Panc1 (cell line): ENCODE measurements at regions not wholly inside any gene's neighbourhood (a gene's known extent, or its start where the extent isn't known, plus 50 kb on each side); places are given as distances from the start of the nearest gene placed in this dataset.

ENCODE experiments used
- ATAC-seq: fragments of 200-7000 bp; cut with Tn5 transposase; 2 replicates; pipeline ENCODE4 v1.9.1; 2020; ENCODE audit warnings: mild to moderate bottlenecking, moderate library complexity
- BruUV-seq: library from RNA; stranded (reverse); fragments of 400-500 nt; replicated peaks from 2 replicates; lab custom pipeline; 2021; lab: Mats Ljungman, UMichigan
- CTCF ChIA-PET: fragments of 300-600 bp; sonication (Branson Sonifier 250); formaldehyde crosslinking; loops from one replicate; lab custom pipeline; 2022; ENCODE audit warnings: antibody characterized with exemption; lab: Charles Lee
- POLR2A ChIA-PET: fragments of 300-600 bp; sonication (Branson Sonifier 250); formaldehyde crosslinking; loops from one replicate; lab custom pipeline; 2022; ENCODE audit warnings: antibody characterized with exemption; lab: Charles Lee
- DNase-seq: peaks from one replicate; pipeline ENCODE4 v3.0.0-alpha.2; 2010; ENCODE audit warnings: low read depth, low spot score
- H3K27ac ChIP-seq: 2 replicates; pipeline ENCODE4 v1.5.1; 2011; ENCODE audit warnings: mild to moderate bottlenecking, low read length, inconsistent platforms
- H3K27me3 ChIP-seq: fragments of 200-500 bp; sonication (Bioruptor generic); 2 replicates; pipeline ENCODE4 v1.6.0; 2014; ENCODE audit warnings: low read length, inconsistent platforms; ENCODE audit not compliant: control insufficient read depth, insufficient read depth
- H3K36me3 ChIP-seq: fragments of 200-500 bp; sonication (Bioruptor generic); 2 replicates; pipeline ENCODE4 v1.5.1; 2014; ENCODE audit warnings: inconsistent platforms, mild to moderate bottlenecking, low read length, moderate library complexity; ENCODE audit not compliant: control insufficient read depth, insufficient read depth
- H3K4me1 ChIP-seq: 2 replicates; pipeline ENCODE4 v1.5.1; 2011; ENCODE audit warnings: inconsistent platforms, mild to moderate bottlenecking, low read length, moderate library complexity; ENCODE audit not compliant: control insufficient read depth, insufficient read depth
- H3K4me3 ChIP-seq, 2 experiments: 2 replicates each; pipeline ENCODE4 v1.5.1; 2011 to 2012; ENCODE audit warnings: low read depth in 2 of 2, low read length in 2 of 2, mild to moderate bottlenecking in 2 of 2, inconsistent platforms in 1 of 2, moderate library complexity in 1 of 2
- H3K9me3 ChIP-seq: fragments of 200-500 bp; sonication (Bioruptor generic); 2 replicates; pipeline ENCODE4 v1.5.1; 2014; ENCODE audit warnings: low read depth, mild to moderate bottlenecking, inconsistent platforms, low read length, moderate library complexity; ENCODE audit not compliant: control insufficient read depth, insufficient read depth
- POLR2AphosphoS5 ChIP-seq: IDR thresholded peaks from 2 replicates; pipeline ENCODE4 v1.6.1; 2012; ENCODE audit warnings: mild to moderate bottlenecking, low read depth, low read length, moderate library complexity
- SIN3A ChIP-seq: IDR thresholded peaks from 2 replicates; pipeline ENCODE4 v1.6.1; 2012; ENCODE audit warnings: low read depth, mild to moderate bottlenecking, low read length, moderate library complexity, borderline replicate concordance; ENCODE audit not compliant: insufficient read depth
- TCF7L2 ChIP-seq: IDR thresholded peaks from 2 replicates; pipeline ENCODE4 v1.6.1; 2011; ENCODE audit warnings: mild to moderate bottlenecking, low read depth, low read length, inconsistent platforms
- in situ Hi-C: cut with HindIII; loops from 2 replicates; pipeline ENCODE4 v1.10.0; 2016; ENCODE audit warnings: low sequenced_read_pairs, low pct_unique_long_range_greater_than_20kb
- intact Hi-C: fragments of 100-400 bp; cut with micrococcal nuclease; formaldehyde crosslinking; loops from one replicate; pipeline ENCODE4 v1.10.0; 2022; ENCODE audit not compliant: unreplicated experiment
- TF ChIP-seq, protein P1 (sequence below): fragments of 450-650 bp; IDR thresholded peaks from 2 replicates; pipeline ENCODE4 v1.5.1; 2017; ENCODE audit warnings: mild to moderate bottlenecking
- TF ChIP-seq, protein P2 (sequence below), 2 experiments: IDR thresholded peaks; 2 replicates each; pipeline ENCODE4 v1.6.1; 2011 to 2012; ENCODE audit warnings: low read depth in 2 of 2, control low read depth in 1 of 2, low read length in 1 of 2, mild to moderate bottlenecking in 1 of 2, moderate library complexity in 1 of 2; ENCODE audit not compliant: insufficient read depth in 1 of 2

DNA sequence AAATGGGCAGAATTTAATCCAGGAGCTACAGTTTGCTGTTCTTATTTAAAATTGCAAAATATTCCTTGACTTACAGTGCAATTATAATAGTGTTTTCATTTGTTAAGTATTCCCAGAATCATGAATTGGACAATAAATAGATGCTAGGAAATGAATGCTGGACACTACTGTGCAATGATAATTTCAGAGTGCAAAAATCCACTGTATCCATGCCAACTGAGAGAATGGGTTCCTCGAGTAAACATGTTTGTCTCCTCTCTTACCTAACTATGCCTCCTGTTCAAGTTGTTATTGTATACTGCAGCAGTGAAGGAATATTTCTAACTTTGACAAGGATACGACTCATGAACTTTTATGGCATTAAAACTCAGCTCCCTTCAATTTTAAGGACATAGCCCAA is 1396.3 kb downstream of the GATA3 start:
- ATAC-seq (no peak), DNase-seq (no peak)
- in situ Hi-C loops, result no loop called here
- intact Hi-C loops, result no loop called here
- Histone ChIP-seq H3K36me3 (no peaks in the 10 kb centered on the region), H3K9me3 (no peaks in the 10 kb centered on the region), H3K4me3 (no peak overlapping the region), H3K4me1 (no peaks in the 10 kb centered on the region), H3K27ac (no peak overlapping the region), H3K27me3 (no peaks in the 10 kb centered on the region)
- BruUV-seq, result no TSS peak
- CTCF ChIA-PET, result no interaction called here
- POLR2A ChIA-PET, result no interaction called here
- TF ChIP-seq POLR2AphosphoS5 (no peak), SIN3A (no peak), TCF7L2 (no peak)
- TF ChIP-seq, protein P1, sequence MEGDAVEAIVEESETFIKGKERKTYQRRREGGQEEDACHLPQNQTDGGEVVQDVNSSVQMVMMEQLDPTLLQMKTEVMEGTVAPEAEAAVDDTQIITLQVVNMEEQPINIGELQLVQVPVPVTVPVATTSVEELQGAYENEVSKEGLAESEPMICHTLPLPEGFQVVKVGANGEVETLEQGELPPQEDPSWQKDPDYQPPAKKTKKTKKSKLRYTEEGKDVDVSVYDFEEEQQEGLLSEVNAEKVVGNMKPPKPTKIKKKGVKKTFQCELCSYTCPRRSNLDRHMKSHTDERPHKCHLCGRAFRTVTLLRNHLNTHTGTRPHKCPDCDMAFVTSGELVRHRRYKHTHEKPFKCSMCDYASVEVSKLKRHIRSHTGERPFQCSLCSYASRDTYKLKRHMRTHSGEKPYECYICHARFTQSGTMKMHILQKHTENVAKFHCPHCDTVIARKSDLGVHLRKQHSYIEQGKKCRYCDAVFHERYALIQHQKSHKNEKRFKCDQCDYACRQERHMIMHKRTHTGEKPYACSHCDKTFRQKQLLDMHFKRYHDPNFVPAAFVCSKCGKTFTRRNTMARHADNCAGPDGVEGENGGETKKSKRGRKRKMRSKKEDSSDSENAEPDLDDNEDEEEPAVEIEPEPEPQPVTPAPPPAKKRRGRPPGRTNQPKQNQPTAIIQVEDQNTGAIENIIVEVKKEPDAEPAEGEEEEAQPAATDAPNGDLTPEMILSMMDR, result no peak
- TF ChIP-seq, protein P2, sequence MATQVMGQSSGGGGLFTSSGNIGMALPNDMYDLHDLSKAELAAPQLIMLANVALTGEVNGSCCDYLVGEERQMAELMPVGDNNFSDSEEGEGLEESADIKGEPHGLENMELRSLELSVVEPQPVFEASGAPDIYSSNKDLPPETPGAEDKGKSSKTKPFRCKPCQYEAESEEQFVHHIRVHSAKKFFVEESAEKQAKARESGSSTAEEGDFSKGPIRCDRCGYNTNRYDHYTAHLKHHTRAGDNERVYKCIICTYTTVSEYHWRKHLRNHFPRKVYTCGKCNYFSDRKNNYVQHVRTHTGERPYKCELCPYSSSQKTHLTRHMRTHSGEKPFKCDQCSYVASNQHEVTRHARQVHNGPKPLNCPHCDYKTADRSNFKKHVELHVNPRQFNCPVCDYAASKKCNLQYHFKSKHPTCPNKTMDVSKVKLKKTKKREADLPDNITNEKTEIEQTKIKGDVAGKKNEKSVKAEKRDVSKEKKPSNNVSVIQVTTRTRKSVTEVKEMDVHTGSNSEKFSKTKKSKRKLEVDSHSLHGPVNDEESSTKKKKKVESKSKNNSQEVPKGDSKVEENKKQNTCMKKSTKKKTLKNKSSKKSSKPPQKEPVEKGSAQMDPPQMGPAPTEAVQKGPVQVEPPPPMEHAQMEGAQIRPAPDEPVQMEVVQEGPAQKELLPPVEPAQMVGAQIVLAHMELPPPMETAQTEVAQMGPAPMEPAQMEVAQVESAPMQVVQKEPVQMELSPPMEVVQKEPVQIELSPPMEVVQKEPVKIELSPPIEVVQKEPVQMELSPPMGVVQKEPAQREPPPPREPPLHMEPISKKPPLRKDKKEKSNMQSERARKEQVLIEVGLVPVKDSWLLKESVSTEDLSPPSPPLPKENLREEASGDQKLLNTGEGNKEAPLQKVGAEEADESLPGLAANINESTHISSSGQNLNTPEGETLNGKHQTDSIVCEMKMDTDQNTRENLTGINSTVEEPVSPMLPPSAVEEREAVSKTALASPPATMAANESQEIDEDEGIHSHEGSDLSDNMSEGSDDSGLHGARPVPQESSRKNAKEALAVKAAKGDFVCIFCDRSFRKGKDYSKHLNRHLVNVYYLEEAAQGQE (IDR thresholded peaks at IDR 0.05; ENCODE audit: insufficient read depth in 1 of 2, low read depth in 2 of 2, low read length in 1 of 2), result no peak

DNA sequence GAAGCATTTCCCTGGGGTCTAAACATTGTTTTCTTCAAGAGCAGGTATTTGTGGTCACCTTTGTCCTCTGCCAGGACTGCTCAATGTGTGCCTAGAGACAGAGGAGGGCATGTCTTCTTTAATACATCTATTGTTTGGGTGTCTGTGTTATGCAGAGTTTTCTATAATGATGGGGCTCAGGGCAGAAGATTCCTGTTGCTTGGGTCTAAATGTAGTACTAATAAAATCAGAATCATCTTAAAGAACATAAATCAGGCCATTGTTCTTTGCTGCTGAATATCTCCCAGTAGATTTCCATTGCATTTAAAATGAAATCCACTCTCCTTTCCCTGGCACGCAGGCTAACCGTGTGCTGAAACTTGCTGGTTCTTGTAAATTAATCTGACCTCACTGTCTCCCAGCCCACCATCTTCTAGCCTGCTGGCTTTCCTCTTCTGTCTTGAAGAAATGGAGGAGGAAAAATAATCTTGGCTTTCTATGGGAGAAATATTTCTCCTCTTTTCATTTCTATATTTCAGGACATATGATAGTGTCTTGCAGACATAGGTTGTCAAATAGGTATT is 1396.8 kb downstream of the GATA3 start:
- DNase-seq, result no peak
- ChIA-PET CTCF (no interaction called here), POLR2A (no interaction called here)
- no peak overlapping the region for H3K4me3 ChIP-seq
- H3K4me1 ChIP-seq, result no peaks in the 10 kb centered on the region
- no peaks in the 10 kb centered on the region for H3K9me3 ChIP-seq
- in situ Hi-C loops, result no loop called here
- H3K27me3 ChIP-seq, result no peaks in the 10 kb centered on the region
- intact Hi-C loops, result no loop called here
- H3K27ac ChIP-seq, result no peak overlapping the region
- no peak for ATAC-seq
- TF ChIP-seq, protein P1, result no peak
- TF ChIP-seq TCF7L2, result no peak
- TF ChIP-seq, protein P2 (IDR thresholded peaks at IDR 0.05; ENCODE audit: insufficient read depth in 1 of 2, low read depth in 2 of 2, low read length in 1 of 2), result no peak
- TF ChIP-seq POLR2AphosphoS5, result no peak
- TF ChIP-seq SIN3A, result no peak
- BruUV-seq, result no TSS peak
- H3K36me3 ChIP-seq, result no peaks in the 10 kb centered on the region
